BE2C (cell line): ENCODE measurements at regions not wholly inside any gene's neighbourhood (a gene's known extent, or its start where the extent isn't known, plus 50 kb on each side); places are given as distances from the start of the nearest gene placed in this dataset.

ENCODE experiments used
- DNase-seq: peaks from one replicate; pipeline ENCODE4 v3.0.0-alpha.2; 2020
- H3K27me3 ChIP-seq: fragments of 250-450 bp; sonication (Bioruptor Pico); 2 replicates; pipeline ENCODE4 v1.5.1; 2020; ENCODE audit warnings: mild to moderate bottlenecking
- H3K36me3 ChIP-seq: fragments of 250-450 bp; sonication (Bioruptor Pico); 2 replicates; pipeline ENCODE4 v1.5.1; 2020; ENCODE audit warnings: mild to moderate bottlenecking
- H3K4me1 ChIP-seq: fragments of 250-450 bp; sonication (Bioruptor Pico); 2 replicates; pipeline ENCODE4 v1.5.1; 2020
- H3K4me3 ChIP-seq: 2 replicates; pipeline ENCODE4 v1.5.1; 2011; ENCODE audit warnings: low read depth, low read length
- H3K9me3 ChIP-seq: fragments of 250-450 bp; sonication (Bioruptor Pico); 2 replicates; pipeline ENCODE4 v1.5.1; 2020
- TF ChIP-seq, protein P1 (sequence below): IDR thresholded peaks from 2 replicates; pipeline ENCODE4 v1.5.1; 2012; ENCODE audit warnings: mild to moderate bottlenecking, low read depth, low read length

DNA sequence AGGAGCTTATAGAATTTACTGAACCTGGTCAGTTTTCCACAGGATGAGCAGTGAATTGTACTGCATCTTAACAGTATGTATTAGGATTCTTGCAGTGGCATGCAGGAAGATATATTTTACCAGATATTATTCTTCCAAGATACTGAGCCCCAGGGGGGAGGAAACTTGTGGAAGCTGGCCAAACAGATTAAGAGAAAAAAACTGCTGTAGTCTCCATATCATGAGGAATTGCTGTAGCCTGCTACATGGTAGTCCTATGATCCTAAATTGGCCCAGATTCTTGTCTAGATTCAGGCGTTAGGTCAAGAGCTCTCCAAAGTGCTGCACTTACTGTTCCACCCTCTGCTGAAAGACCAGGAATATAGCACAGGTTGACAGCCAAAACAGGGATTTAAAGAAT is 275.5 kb upstream of the TAS2R1 start:
- no peaks in the 10 kb centered on the region for H3K36me3 ChIP-seq
- no peaks in the 10 kb centered on the region for H3K9me3 ChIP-seq
- no peak for DNase-seq
- H3K4me1 ChIP-seq, result peaks cover 18% of the 10 kb centered on the region
- H3K4me3 ChIP-seq, result no peak overlapping the region
- TF ChIP-seq, protein P1, sequence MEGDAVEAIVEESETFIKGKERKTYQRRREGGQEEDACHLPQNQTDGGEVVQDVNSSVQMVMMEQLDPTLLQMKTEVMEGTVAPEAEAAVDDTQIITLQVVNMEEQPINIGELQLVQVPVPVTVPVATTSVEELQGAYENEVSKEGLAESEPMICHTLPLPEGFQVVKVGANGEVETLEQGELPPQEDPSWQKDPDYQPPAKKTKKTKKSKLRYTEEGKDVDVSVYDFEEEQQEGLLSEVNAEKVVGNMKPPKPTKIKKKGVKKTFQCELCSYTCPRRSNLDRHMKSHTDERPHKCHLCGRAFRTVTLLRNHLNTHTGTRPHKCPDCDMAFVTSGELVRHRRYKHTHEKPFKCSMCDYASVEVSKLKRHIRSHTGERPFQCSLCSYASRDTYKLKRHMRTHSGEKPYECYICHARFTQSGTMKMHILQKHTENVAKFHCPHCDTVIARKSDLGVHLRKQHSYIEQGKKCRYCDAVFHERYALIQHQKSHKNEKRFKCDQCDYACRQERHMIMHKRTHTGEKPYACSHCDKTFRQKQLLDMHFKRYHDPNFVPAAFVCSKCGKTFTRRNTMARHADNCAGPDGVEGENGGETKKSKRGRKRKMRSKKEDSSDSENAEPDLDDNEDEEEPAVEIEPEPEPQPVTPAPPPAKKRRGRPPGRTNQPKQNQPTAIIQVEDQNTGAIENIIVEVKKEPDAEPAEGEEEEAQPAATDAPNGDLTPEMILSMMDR, result no peak
- no peaks in the 10 kb centered on the region for H3K27me3 ChIP-seq

DNA sequence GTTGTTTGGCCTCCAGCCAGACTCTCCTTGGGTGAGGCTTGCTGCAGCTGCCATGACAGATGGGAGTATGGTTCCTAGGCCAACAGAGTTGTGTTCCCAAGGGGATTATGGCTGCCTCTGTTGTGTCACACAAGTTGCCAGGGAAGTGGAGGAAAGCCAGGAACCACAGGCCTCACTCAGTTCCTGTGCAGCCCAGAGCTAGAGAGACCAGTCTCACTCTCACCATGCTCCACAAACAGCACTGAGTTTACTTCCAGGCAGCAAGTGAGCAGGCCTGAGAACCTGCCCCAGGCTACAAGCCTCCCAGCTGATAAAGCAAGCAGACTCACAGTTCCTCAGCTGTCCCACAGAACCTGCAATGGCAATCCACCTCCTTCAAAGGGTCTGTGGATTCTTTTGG is 273.6 kb upstream of the TAS2R1 start:
- peak; percentile 92 for DNase-seq
- TF ChIP-seq, protein P1, result no peak

DNA sequence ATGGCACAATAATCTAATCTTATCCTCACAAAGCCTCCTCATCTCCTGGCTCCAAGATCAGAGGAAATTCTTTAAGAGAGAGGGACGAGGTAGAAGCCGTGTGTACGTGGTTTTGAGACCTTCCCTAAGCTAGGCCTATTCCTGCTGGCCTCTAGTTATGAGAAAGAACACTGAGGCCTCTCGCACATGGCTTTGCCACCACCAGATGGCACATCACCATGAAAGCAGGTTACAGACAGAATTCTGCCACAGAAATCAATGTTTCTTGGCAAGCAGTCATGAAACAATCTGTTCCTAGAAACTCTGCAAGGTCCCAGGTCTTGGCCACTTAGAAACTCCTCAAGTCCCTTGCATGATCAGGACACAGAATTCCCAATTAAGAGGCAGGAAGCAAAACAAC is 268.2 kb upstream of the TAS2R1 start:
- no peaks in the 10 kb centered on the region for H3K36me3 ChIP-seq
- no peak overlapping the region for H3K4me3 ChIP-seq
- no peaks in the 10 kb centered on the region for H3K9me3 ChIP-seq
- no peaks in the 10 kb centered on the region for H3K27me3 ChIP-seq
- TF ChIP-seq, protein P1, result peak; percentile 83
- DNase-seq, result peak; percentile 60
- H3K4me1 ChIP-seq, result peaks cover 4% of the 10 kb centered on the region

More for the DNA sequence above, 273.6 kb upstream of the TAS2R1 start:
- Histone ChIP-seq H3K27me3 (no peaks in the 10 kb centered on the region), H3K4me3 (no peak overlapping the region), H3K9me3 (no peaks in the 10 kb centered on the region), H3K4me1 (peaks cover 18% of the 10 kb centered on the region), H3K36me3 (no peaks in the 10 kb centered on the region)

DNA sequence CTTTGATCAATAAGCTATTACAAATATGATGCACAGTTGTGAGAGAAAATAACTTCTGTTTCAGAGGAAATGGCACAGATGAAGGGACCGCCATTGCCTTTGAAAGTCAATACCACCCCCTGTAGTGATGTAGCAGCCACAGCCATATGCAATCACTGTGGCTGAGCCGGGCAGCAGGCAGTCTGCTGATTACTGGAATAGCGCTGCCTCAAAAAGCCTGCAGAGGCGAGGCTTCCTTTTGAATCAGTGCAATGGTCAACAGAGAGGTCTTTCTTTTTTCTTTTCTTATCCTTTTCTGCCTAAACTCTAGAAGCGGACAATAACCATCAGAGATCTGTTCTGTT is 265.1 kb upstream of the TAS2R1 start:
- TF ChIP-seq, protein P1, result no peak
- no peak overlapping the region for H3K4me3 ChIP-seq
- DNase-seq, result no peak

DNA sequence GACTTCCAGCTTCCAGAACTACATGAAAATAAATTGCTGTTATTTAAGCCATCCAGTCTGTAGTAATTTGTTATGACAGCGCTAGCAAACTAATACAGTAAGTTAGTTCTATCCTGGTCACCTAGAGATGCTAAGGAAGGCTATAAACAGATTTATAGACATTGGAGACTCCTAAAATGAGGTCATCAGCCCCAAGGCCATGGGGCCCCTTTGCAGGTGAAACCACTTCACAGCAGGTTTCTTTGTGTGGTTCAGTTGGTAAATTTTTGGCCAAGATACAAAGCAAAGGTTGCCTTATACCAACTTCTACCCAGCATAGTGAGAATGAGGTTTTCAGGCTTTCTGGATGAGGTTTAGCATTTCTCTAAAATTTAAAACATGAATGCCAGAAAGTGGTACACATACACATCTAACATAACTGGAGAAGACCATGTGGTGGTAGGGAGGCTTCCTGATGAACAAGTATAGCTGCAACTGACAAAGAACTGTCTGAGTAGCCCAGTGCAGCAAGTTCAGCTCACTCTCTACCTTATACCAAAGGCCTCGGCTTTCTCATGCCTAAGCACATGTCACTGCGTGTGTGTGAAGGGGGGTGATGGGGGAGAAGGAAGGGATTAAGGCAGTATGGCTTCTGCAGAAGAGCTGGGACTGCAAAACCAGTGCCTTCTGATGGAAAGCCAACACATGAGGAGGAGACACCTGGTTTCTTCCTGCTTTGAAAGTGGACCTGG is 264.6 kb upstream of the TAS2R1 start:
- no peaks in the 10 kb centered on the region; the same call in 1 of the 2 replicates for H3K4me1 ChIP-seq
- TF ChIP-seq, protein P1, result no peak
- H3K36me3 ChIP-seq, result no peaks in the 10 kb centered on the region

More for the DNA sequence above, 265.1 kb upstream of the TAS2R1 start:
- Histone ChIP-seq H3K4me1 (no peaks in the 10 kb centered on the region; the same call in 1 of the 2 replicates), H3K9me3 (no peaks in the 10 kb centered on the region), H3K27me3 (no peaks in the 10 kb centered on the region), H3K36me3 (no peaks in the 10 kb centered on the region)

DNA sequence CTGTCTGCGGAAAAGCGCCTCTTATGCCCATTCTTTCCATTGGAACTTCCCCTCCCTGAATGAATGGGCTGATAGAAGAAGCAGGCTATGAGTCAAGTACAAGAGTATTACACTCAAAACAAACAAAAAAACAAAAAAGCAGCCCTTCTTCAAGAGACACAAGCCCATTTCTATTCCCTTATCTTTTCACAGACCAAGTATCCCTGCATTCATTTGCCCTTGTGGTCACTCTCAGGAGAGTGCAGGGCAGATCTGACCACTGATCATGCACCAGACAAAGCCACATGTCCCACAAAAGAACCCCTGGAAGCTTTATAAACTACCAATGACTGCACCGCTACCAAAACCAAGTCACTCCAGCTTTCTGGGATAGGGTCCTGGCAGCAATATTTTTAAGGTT is 262.5 kb upstream of the TAS2R1 start:
- Histone ChIP-seq H3K4me3 (no peak overlapping the region), H3K36me3 (no peaks in the 10 kb centered on the region), H3K9me3 (no peaks in the 10 kb centered on the region), H3K27me3 (no peaks in the 10 kb centered on the region), H3K4me1 (no peaks in the 10 kb centered on the region; the same call in 1 of the 2 replicates)
- no peak for DNase-seq
- TF ChIP-seq, protein P1, result no peak

More for the DNA sequence above, 264.6 kb upstream of the TAS2R1 start:
- Histone ChIP-seq H3K27me3 (no peaks in the 10 kb centered on the region), H3K9me3 (no peaks in the 10 kb centered on the region), H3K4me3 (no peak overlapping the region)
- DNase-seq, result no peak
